GM12865 (cell line): ENCODE measurements at regions not wholly inside any gene's neighbourhood (a gene's known extent, or its start where the extent isn't known, plus 50 kb on each side); places are given as distances from the start of the nearest gene placed in this dataset.

Experiments used
- DNase-seq: peaks from one replicate; pipeline ENCODE4 v3.0.0; 2010; ENCODE audit warnings: low read depth
- H3K4me3 ChIP-seq: 2 replicates; pipeline ENCODE4 v1.5.1; 2011; ENCODE audit warnings: mild to moderate bottlenecking, low read depth, low read length, control low read depth
- TF ChIP-seq, protein P1 (sequence below): IDR thresholded peaks from 2 replicates; pipeline ENCODE4 v1.5.1; 2011; ENCODE audit warnings: low read length, control low read depth, low read depth, inconsistent platforms; ENCODE audit not compliant: insufficient read depth; ENCODE audit errors: missing control alignments

DNA sequence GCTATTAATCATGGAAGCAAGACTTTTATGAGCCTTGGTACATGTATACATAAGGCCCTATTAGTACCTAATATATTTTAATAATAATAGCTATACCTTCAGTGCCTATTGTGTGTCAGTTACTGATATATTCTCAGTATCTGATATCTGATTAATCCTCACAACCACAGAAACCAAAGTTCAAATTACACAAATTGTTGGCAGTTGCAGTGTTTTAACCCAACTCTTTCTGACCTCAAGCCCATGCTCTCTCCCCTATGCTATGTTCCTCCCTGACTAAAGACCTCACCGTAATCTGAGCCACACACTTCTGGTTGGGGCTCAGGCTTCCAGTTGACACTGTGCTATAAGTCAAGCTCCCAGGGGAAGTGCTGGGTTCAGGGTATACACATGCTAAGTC, 214.4 kb downstream of the SPTSSA start:
- H3K4me3 ChIP-seq: no peak overlapping the region
- DNase-seq: no peak
- TF ChIP-seq, protein P1, sequence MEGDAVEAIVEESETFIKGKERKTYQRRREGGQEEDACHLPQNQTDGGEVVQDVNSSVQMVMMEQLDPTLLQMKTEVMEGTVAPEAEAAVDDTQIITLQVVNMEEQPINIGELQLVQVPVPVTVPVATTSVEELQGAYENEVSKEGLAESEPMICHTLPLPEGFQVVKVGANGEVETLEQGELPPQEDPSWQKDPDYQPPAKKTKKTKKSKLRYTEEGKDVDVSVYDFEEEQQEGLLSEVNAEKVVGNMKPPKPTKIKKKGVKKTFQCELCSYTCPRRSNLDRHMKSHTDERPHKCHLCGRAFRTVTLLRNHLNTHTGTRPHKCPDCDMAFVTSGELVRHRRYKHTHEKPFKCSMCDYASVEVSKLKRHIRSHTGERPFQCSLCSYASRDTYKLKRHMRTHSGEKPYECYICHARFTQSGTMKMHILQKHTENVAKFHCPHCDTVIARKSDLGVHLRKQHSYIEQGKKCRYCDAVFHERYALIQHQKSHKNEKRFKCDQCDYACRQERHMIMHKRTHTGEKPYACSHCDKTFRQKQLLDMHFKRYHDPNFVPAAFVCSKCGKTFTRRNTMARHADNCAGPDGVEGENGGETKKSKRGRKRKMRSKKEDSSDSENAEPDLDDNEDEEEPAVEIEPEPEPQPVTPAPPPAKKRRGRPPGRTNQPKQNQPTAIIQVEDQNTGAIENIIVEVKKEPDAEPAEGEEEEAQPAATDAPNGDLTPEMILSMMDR: no peak

DNA sequence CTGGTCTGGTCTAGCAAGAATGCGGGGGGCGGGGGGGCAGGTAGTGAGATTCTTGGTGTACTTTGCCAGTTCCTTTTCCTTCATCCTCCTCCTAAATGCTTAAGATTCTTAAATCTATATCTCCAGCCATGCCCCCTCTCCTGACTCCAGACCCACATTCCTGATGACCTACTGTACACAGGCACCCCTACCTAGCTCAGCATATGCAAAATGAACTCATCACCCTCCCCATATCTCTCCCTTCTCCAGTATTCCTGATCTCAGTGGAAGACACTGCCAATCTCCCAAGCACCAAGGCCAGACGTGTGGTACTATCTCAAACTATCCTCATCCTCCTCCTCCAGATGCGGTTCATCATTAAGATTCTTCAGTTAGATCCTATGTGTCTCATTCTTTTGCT, 215.8 kb downstream of the SPTSSA start:
- TF ChIP-seq, protein P1: no peak
- no peak for DNase-seq

DNA sequence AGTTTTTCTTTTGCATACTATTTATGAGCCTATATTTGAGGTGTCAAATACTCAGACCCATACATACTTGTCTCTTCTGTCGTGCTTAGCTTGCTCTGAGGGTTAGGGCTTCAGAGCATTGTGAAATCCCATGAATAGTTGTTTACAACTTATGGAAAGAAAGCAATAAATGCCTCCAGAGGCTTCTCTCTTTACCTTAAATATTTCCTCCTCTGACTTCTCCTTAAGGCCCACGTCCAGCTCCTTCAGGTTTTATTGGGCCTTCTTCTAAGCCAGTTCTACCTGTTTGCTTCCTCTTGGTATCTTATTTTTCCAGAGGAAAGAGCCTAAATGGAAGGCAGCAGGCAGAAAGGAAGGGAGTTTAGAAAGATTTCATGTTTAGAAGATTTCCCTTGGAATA, 218.6 kb downstream of the SPTSSA start:
- H3K4me3 ChIP-seq: no peak overlapping the region
- DNase-seq: no peak
- TF ChIP-seq, protein P1: no peak

More for the DNA sequence above, 215.8 kb downstream of the SPTSSA start:
- no peak overlapping the region for H3K4me3 ChIP-seq

GRCh38 chr14:34243001-34243400, 219.0 kb downstream of the SPTSSA start:
- TF ChIP-seq, protein P1: no peak
- no peak for DNase-seq
- H3K4me3 ChIP-seq: no peak overlapping the region

GRCh38 chr14:34241185-34241711, 220.8 kb downstream of the SPTSSA start:
- no peak for DNase-seq
- H3K4me3 ChIP-seq: no peak overlapping the region
- TF ChIP-seq, protein P1: no peak

DNA sequence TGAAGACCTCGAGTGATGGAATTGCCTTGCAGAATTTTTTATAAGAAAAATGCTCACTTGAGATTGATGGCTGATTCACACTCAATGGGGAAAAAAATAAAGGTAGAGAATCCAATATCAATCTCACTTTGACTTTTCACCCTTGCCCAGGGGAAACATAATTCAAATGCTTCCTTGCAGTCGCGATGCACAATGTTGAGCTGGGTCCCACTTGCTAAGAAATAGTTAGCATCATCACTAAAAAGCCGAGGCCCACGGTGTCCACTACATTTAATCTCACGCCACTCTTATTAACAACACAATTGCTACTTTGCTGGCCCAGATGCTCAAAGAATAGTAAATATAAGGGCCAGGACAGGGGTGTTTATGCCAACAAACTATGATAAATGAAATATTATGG, 223.4 kb downstream of the SPTSSA start:
- no peak overlapping the region for H3K4me3 ChIP-seq
- TF ChIP-seq, protein P1: no peak
- DNase-seq: no peak

DNA sequence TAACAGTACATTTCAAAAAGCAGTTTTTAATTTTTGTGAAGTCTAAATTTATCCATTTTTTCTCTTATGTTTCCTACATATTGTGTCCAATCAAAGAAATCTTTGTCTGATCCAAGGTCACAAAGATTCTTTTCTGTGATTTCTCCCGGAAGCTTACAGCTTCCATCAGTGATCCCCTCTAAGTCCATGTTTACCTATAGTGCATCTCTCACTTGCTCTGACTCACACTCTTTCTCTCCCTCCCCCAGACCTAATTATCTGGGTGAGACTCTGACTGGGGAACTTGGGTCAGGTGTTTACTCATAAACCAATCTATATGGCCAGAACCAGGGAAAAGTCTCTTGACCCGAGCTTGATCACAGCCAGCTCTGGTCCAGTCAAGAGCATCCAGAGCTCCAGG, 224.4 kb downstream of the SPTSSA start:
- no peak overlapping the region for H3K4me3 ChIP-seq
- no peak for DNase-seq
- TF ChIP-seq, protein P1: no peak
